ENCODE measurements at regions not wholly inside any gene's neighbourhood (a gene's known extent, or its start where the extent isn't known, plus 50 kb on each side); places are given as distances from the start of the nearest gene placed in this dataset.

GRCh38 chrX:40177117-40177430, 79.3 kb upstream of the BCOR start:
- 2 to 11% (median 7%) methylated on average over 3 to 14 of the region's 14 CpGs; no CpG with 5 or more reads in 1 of the 4 donors for WGBS, 4 donors
- no peaks in the 10 kb centered on the region for H3K9me3 ChIP-seq (replicated peaks in 1 of 3)
- peak overlapping the region in 2 of 4 donors; percentile 34 to 67 for H3K4me3 ChIP-seq
- no peaks in the 10 kb centered on the region for H3K36me3 ChIP-seq (replicated peaks in 1 of 2)
- intact Hi-C loops (cut with DNase I) = loop anchor here (10.0 kb wide), 3 partner anchors 88 to 362 kb away; no protein-coding TSS in a partner anchor
- H3K27ac ChIP-seq = peak overlapping the region; percentile 91 to 99 (median 95)
- peaks cover 8% of the 10 kb centered on the region for H3K27me3 ChIP-seq
- peak in 4 of 6 experiments; percentile 26 to 37 (median 27) for TF ChIP-seq CTCF (IDR thresholded peaks at IDR 0.05)
- no peak for TF ChIP-seq POLR2A (IDR thresholded peaks at IDR 0.05)
- peaks cover 11 to 22% of the 10 kb centered on the region in 2 donors for H3K4me1 ChIP-seq (replicated peaks in 1 of 2)
- peak; percentile 29 to 80 (median 72) for DNase-seq

GRCh38 chrX:40176351-40177116, 78.8 kb upstream of the BCOR start:
- H3K27me3 ChIP-seq = peaks cover 14% of the 10 kb centered on the region
- peak; percentile 62 to 76 (median 67) for DNase-seq
- peaks cover 11 to 22% of the 10 kb centered on the region in 2 donors for H3K4me1 ChIP-seq (replicated peaks in 1 of 2)
- H3K27ac ChIP-seq = peak overlapping the region; percentile 91 to 99 (median 95)
- H3K36me3 ChIP-seq (replicated peaks in 1 of 2) = no peaks in the 10 kb centered on the region
- TF ChIP-seq POLR2A (IDR thresholded peaks at IDR 0.05) (peak in 1 of 2 donors; percentile 37), CTCF (IDR thresholded peaks at IDR 0.05) (no peak)
- no peaks in the 10 kb centered on the region for H3K9me3 ChIP-seq (replicated peaks in 1 of 3)
- peak overlapping the region in 2 of 4 donors; percentile 34 to 67 for H3K4me3 ChIP-seq
- intact Hi-C loops (cut with DNase I) = loop anchor here (10.0 kb wide), 3 partner anchors 88 to 362 kb away; no protein-coding TSS in a partner anchor
- WGBS, 4 donors = 0 to 10% (median 4%) methylated on average over 2 to 83 of the region's 85 CpGs

GRCh38 chrX:40175511-40176350, 78.0 kb upstream of the BCOR start:
- peak; percentile 75 to 86 (median 81) for DNase-seq
- Histone ChIP-seq H3K4me1 (replicated peaks in 1 of 2) (peaks cover 15 to 26% of the 10 kb centered on the region in 2 donors), H3K27ac (peak overlapping the region; percentile 91 to 99 (median 95)), H3K36me3 (replicated peaks in 1 of 2) (no peaks in the 10 kb centered on the region), H3K9me3 (replicated peaks in 1 of 3) (no peaks in the 10 kb centered on the region), H3K27me3 (peaks cover 15% of the 10 kb centered on the region), H3K4me3 (peak overlapping the region in 2 of 4 donors; percentile 34 to 67)
- WGBS, 4 donors = 0 to 19% (median 4%) methylated on average over 2 to 72 of the region's 74 CpGs
- intact Hi-C loops (cut with DNase I) = loop anchor here (10.0 kb wide), 3 partner anchors 89 to 361 kb away; no protein-coding TSS in a partner anchor
- TF ChIP-seq CTCF (IDR thresholded peaks at IDR 0.05) (peak in 2 of 6 experiments; percentile 3 to 4), POLR2A (IDR thresholded peaks at IDR 0.05) (peak; percentile 26 to 51)

Data from adrenal gland (tissue), 9 donors.